ENCODE measurements at regions not wholly inside any gene's neighbourhood (a gene's known extent, or its start where the extent isn't known, plus 50 kb on each side); places are given as distances from the start of the nearest gene placed in this dataset.

DNA sequence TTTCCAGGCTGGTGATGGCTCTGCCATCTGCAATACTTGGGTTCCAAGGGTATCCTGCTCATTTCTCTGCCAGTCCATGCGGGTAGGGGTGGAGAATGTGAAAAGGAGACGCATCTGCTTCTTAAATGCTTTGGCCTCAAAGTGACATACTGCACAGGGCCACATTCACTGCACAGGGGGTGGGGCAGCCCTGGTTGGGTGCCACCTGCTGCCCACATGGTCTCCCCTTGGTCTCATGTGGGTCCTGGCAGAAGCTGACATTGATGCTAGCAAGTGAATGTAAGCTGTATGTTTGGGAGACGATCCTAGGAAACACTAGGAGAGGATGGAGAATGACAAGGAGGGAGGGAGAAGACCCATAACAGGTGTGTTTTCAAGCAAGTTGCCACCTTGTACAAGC lies 140.9 kb downstream of the EDN3 start:
- WGBS, 2 donors = 86 to 93% methylated on average over 3 of the region's 3 CpGs
- Histone ChIP-seq H3K27ac (no peak overlapping the region), H3K4me3 (no peak overlapping the region), H3K9me3 (no peaks in the 10 kb centered on the region), H3K36me3 (no peaks in the 10 kb centered on the region), H3K27me3 (peaks cover 0 to 62% (median 54%) of the 10 kb centered on the region in 7 donors), H3K4me1 (no peaks in the 10 kb centered on the region)
- no peak for ATAC-seq
- intact Hi-C loops (cut with DNase I) = no loop called here
- TF ChIP-seq, protein P1, sequence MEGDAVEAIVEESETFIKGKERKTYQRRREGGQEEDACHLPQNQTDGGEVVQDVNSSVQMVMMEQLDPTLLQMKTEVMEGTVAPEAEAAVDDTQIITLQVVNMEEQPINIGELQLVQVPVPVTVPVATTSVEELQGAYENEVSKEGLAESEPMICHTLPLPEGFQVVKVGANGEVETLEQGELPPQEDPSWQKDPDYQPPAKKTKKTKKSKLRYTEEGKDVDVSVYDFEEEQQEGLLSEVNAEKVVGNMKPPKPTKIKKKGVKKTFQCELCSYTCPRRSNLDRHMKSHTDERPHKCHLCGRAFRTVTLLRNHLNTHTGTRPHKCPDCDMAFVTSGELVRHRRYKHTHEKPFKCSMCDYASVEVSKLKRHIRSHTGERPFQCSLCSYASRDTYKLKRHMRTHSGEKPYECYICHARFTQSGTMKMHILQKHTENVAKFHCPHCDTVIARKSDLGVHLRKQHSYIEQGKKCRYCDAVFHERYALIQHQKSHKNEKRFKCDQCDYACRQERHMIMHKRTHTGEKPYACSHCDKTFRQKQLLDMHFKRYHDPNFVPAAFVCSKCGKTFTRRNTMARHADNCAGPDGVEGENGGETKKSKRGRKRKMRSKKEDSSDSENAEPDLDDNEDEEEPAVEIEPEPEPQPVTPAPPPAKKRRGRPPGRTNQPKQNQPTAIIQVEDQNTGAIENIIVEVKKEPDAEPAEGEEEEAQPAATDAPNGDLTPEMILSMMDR (IDR thresholded peaks at IDR 0.05) = no peak
- DNase-seq = no peak

GRCh38 chr20:59441860-59442810 lies 141.7 kb downstream of the EDN3 start:
- TF ChIP-seq, protein P1 (IDR thresholded peaks at IDR 0.05) = no peak
- DNase-seq (no peak), ATAC-seq (no peak)
- WGBS, 2 donors = 64 to 65% methylated on average over 12 of the region's 12 CpGs
- H3K36me3 ChIP-seq = no peaks in the 10 kb centered on the region
- no peak overlapping the region for H3K4me3 ChIP-seq
- intact Hi-C loops (cut with DNase I) = no loop called here
- H3K9me3 ChIP-seq = no peaks in the 10 kb centered on the region
- no peak overlapping the region for H3K27ac ChIP-seq
- H3K4me1 ChIP-seq = no peaks in the 10 kb centered on the region
- peaks cover 0 to 69% (median 61%) of the 10 kb centered on the region in 7 donors for H3K27me3 ChIP-seq

DNA sequence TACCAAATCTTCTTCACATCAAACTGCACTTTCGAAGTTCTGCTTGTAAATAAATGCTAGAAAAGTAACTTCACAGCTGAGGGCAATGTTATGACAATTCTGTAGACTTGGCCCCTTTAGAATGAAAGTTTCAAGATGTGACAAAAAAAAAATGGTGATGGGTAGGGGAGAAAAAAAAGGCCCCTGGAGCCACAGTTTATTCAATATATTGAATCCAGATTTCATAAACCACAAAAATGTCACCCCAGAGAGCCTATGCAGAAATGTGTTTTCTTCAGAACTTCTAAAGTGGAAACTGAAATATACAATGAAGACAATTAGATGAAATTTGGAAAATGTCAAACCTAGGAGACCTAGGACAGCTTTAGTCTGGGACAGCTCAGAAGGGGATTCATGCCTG lies 143.1 kb downstream of the EDN3 start:
- Histone ChIP-seq H3K27me3 (peaks cover 0 to 83% (median 73%) of the 10 kb centered on the region in 7 donors), H3K27ac (no peak overlapping the region), H3K36me3 (no peaks in the 10 kb centered on the region), H3K4me3 (no peak overlapping the region), H3K9me3 (no peaks in the 10 kb centered on the region), H3K4me1 (no peaks in the 10 kb centered on the region)
- intact Hi-C loops (cut with DNase I) = no loop called here
- TF ChIP-seq, protein P1 (IDR thresholded peaks at IDR 0.05) = no peak
- 75 to 78% methylated on average over 1 of the region's 1 CpG for WGBS, 2 donors
- ATAC-seq (no peak), DNase-seq (no peak)

GRCh38 chr20:59446376-59446775 lies 146.0 kb downstream of the EDN3 start:
- peaks cover 0 to 87% (median 76%) of the 10 kb centered on the region in 7 donors for H3K27me3 ChIP-seq
- DNase-seq (no peak), ATAC-seq (no peak)
- no peaks in the 10 kb centered on the region for H3K9me3 ChIP-seq
- H3K4me1 ChIP-seq = no peaks in the 10 kb centered on the region
- 78 to 82% methylated on average over 4 of the region's 4 CpGs for WGBS, 2 donors
- H3K4me3 ChIP-seq = no peak overlapping the region
- no peaks in the 10 kb centered on the region for H3K36me3 ChIP-seq
- H3K27ac ChIP-seq = no peak overlapping the region
- intact Hi-C loops (cut with DNase I) = no loop called here
- TF ChIP-seq, protein P1 (IDR thresholded peaks at IDR 0.05) = no peak

Data from heart right ventricle (tissue), 16 donors.